NCI-H146 treated with DMSO at 0.1 percent for 48 hours (cell line): ENCODE measurements at regions not wholly inside any gene's neighbourhood (a gene's known extent, or its start where the extent isn't known, plus 50 kb on each side); places are given as distances from the start of the nearest gene placed in this dataset.

Experiments
- DNase-seq: peaks from one replicate; lab custom pipeline; 2025; ENCODE audit not compliant: unreplicated experiment; lab: John Stamatoyannopoulos, UW

GRCh38 chr13:40438999-40439797 lies 227.2 kb downstream of the FOXO1 start:
- DNase-seq: no peak

- DNase-seq: no peak
Observed at GRCh38 chr13:40439928-40440327, 226.5 kb downstream of the FOXO1 start.

- DNase-seq: no peak
Observed at GRCh38 chr13:40440990-40441820, 225.2 kb downstream of the FOXO1 start.

GRCh38 chr13:40442231-40442630 lies 224.2 kb downstream of the FOXO1 start:
- no peak for DNase-seq

GRCh38 chr13:40442826-40443225 lies 223.6 kb downstream of the FOXO1 start:
- no peak for DNase-seq

- DNase-seq: no peak
Observed at GRCh38 chr13:40444241-40444640, 222.2 kb downstream of the FOXO1 start.

- DNase-seq: no peak
Observed at GRCh38 chr13:40445557-40445990, 220.9 kb downstream of the FOXO1 start.

- DNase-seq: no peak
Observed at GRCh38 chr13:40446365-40446764, 220.1 kb downstream of the FOXO1 start.

GRCh38 chr13:40447857-40448256 lies 218.6 kb downstream of the FOXO1 start:
- DNase-seq: no peak

- no peak for DNase-seq
Observed at GRCh38 chr13:40452038-40452666, 214.3 kb downstream of the FOXO1 start.

GRCh38 chr13:40452741-40453334 lies 213.6 kb downstream of the FOXO1 start:
- DNase-seq: no peak

- DNase-seq: no peak
Observed at GRCh38 chr13:40453351-40454021, 213.0 kb downstream of the FOXO1 start.

GRCh38 chr13:40456397-40456953 lies 210.0 kb downstream of the FOXO1 start:
- no peak for DNase-seq

- DNase-seq: no peak
Observed at GRCh38 chr13:40456979-40457553, 209.4 kb downstream of the FOXO1 start.

- no peak for DNase-seq
Observed at GRCh38 chr13:40457929-40458719, 208.3 kb downstream of the FOXO1 start.

- DNase-seq: no peak
Observed at GRCh38 chr13:40458720-40458990, 207.8 kb downstream of the FOXO1 start.

- no peak for DNase-seq
Observed at GRCh38 chr13:40460116-40460515, 206.3 kb downstream of the FOXO1 start.

- no peak for DNase-seq
Observed at GRCh38 chr13:40464337-40465014, 202.0 kb downstream of the FOXO1 start.

GRCh38 chr13:40465015-40465390 lies 201.4 kb downstream of the FOXO1 start:
- no peak for DNase-seq
